EL (cell line): ENCODE measurements at regions not wholly inside any gene's neighbourhood (a gene's known extent, or its start where the extent isn't known, plus 50 kb on each side); places are given as distances from the start of the nearest gene placed in this dataset.

Experiments used
- DNase-seq: peaks from one replicate; pipeline ENCODE4 v3.0.0-alpha.2; 2016

DNA sequence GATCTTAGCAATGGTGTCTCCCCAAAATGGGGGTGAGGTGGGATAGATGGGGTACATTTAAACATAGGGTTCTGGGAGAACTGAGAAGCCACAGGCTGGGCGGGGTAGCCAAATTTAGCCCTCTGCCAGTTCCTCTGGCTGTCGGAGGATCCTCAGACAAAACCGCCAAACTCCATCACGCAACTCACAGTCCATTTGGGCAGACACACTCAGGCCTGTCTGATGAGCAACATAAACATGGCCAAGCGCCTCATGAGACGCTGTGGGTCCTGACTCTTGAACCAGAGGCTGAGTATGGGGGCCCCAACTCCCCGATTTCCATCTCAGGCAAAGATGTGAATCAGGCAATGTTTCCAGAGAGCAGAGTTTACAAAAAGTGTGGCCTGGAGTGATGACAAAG is 162.3 kb downstream of the FGF18 start:
- no peak for DNase-seq

DNA sequence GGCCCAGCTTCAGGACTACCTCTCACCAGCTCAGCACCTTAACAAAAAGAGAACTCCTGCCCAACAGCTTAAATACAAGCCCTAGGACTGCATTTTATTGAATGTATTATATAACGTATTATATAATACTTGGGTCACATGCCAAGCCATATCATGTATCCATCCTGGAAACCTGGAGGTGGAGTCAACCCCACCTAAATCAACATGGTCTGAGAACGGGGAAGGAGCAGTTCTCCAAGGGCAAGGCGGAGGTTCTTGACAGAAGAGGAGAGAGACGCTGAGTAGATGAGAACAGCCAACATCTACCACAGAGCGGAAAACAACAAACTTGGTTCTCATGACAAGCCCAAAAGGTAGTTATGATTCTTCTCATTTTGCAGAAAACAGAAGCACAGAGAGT is 163.4 kb downstream of the FGF18 start:
- no peak for DNase-seq

DNA sequence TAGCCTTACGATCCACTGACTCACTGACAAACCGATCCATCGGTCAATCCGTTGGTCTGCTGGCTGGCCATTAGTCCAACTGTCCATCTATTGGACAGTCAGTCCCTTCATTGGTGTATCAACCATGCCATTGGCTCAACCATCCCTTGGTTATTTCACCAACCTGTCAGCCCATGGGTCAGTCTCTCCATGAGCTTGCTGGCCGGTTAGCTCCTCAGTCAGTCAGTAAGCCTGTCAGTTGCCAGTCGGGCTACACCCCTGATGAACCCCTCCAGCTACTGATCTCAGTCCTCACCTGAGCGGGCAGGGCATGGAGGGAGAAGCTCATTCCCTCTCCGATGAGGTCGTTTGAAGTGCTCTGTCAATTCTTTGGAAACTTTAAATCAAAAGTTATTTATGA is 166.5 kb downstream of the FGF18 start:
- DNase-seq = no peak

DNA sequence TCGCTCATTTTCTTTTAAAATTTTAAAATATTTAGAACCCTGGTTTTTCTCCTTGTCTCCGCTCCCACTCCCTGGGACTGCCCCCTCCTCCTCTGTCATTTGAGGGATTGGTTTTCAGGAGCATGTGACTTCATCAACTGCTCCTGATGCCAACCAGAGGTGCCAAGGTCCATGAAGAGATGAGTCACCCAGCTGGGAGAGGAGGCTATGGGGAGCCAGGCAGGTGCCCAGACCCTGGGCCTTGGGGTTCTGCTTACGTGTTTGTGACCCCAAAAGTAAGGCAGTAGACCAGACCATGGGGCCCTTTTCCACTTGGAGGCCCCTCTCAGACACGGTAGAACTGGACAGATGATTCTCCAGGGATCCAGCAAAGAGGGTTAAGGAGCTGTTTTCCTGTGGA is 167.0 kb downstream of the FGF18 start:
- DNase-seq = no peak

DNA sequence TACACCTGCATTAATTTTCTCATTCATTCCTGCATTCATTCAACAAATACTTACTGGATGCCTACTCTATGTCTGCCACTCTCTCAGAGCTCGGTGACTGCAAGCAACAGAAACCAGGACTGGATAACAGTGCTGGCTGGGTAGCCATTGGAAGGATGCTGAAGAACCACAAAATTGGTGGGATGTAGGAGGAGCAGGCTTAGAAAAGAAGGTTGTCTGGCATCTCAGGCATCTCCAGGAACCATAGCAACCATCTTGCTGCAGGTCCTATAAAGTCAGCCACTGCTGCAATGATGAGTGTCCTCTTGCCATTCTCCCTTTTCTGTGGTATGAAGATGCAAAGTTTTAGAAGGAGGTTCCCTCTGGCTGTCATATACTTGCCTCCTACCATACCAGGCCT is 168.6 kb downstream of the FGF18 start:
- DNase-seq = no peak

DNA sequence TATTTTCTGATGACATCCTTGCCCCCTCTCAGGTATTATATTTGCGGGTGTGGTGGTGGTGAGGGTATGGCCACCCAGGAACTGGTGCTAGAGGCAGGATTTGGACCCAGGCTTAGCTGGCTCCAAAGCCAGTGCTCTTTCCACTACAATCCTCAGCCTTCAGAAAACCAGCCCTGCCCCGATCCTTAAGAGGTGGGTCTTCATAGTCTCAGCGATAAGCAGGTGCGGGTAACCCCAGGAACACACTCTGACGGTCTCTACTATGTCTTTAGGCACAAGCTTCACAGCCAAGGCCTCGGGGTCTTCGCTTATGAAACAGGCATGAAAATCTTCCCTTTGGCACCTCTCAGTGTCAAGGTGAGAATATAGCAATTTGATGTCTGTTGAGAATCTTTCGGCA is 169.3 kb downstream of the FGF18 start:
- DNase-seq = no peak

DNA sequence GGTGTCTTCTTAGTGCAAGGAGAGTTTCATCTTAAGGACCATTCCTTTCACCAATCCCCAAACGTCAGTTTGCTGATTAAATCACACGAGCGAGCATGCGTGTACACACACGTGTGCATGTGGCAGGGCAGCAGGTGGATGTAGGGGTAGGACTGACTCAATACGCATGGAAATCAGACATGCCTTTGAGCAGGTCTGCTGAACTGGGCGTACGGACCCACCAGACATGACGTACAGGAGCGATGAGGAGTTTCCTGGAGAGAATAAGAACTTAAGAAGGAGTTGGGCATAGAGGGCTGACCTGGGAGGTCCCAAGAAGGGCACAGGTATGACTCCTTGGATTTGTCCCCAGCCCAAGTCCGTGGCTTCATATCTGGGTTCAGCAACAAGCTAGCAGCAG is 170.0 kb downstream of the FGF18 start:
- DNase-seq = no peak

DNA sequence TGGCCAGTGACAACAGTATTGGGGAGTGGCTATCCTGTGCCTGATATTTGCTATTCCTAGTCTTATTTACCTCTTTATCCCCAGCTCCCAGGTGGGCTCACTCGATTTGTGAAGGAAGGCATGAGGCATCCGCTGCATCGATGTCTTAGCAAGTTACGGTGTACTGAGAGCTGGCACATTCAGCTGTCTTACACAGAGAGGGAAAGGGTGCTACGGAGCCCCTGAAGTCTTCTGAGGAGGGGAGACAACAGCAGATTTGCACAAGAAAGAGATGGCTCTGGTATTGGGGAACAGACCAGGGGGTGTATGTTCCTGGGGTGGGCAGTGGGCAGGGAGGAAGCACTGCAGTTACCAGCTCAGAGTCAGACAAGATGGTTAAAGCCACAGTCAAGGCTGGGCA is 172.6 kb downstream of the FGF18 start:
- DNase-seq = no peak

DNA sequence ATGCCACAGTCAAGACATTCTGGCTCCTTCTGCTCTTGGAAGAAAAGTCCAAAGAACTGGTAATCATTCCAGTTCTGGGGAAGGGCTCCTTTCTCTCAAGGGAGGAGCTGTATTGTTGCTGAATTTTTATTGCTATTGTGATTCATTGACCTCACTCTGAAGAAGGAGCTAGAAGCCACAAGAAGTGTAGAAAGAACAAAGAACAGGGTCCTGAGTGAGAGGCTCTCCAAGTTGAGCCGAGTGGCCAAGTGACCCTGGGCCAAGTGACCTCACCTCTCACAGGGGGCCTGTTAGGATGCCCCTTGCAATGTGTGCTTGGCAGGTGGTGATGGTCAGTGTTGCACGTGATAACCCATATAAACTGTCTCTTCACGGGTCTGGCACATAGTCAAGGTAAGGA is 173.3 kb downstream of the FGF18 start:
- DNase-seq = no peak

DNA sequence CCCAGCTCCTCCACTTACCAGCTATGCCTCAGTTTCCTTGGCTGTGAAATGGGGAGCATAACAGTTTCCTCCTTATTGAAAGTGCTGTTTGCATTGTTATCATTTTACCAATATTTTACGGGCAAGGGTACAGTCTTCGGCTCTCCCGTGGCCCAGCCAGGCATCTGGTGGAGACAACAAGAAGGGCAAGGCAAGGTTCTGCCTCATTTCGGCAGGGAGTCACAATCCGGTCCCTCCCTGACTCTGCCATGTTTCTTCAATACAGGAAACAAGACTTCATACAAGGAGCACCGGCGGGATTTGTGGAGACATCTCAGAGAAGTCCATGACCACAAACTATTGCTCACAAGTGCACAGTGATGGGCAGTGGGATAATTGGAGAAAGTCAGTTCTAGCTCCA is 174.0 kb downstream of the FGF18 start:
- DNase-seq = no peak

DNA sequence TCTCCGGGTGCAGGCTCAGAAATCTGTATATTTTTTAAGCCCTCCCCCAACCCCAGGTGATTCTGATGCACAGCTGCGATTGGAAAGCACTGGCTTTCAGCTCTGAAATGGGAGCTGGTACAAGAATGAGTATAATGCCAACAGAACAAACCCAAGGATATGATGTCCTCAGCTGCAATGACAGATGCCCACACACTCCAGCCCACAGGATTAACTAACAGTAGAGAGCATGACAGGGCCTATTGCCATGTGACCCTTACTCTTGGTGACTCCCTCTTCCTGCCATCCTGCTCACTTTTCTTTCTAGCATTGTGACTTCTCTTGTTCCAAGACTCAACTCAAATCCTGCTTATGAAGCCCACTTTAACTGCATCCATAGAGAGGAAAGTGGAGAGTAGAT is 174.5 kb downstream of the FGF18 start:
- DNase-seq = no peak

DNA sequence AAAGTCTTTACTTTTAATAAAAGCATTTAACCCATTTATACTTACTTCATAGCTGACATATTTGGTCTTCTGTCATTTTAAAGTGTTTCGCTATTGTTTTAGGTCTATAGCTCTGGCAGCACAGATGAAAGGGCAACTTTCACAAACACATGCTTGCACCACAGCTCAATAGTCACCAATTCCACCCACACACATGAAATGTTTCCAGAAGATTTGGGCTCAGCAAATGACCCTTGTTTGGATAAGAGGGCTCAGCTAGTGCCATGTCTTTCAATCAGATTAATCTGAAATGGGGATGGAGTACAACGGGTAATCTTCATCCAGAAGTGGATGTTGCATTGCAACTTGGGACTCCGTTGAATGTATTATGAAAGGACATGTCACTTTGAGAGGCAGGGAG is 176.0 kb downstream of the FGF18 start:
- DNase-seq = no peak

DNA sequence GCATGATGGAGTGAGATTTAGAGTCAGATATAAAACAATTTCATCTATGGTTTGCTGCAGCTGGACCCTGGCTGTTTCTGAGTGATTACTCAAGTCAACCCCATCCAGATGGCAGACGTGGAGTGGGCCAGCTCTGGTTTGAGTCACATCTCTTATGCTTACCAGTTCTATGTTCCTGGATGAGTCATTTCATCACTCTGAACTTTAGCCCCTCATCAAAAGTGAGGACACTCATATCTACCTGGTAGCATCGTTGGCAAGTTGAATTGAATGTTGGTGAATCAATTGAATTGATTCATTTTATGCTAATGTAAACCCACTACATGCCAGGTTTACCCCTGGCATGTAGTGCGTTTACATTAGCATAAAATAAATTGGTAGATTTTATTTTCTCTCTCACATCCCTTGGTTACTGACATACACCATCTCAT is 176.4 kb downstream of the FGF18 start:
- peak; percentile 87 for DNase-seq

DNA sequence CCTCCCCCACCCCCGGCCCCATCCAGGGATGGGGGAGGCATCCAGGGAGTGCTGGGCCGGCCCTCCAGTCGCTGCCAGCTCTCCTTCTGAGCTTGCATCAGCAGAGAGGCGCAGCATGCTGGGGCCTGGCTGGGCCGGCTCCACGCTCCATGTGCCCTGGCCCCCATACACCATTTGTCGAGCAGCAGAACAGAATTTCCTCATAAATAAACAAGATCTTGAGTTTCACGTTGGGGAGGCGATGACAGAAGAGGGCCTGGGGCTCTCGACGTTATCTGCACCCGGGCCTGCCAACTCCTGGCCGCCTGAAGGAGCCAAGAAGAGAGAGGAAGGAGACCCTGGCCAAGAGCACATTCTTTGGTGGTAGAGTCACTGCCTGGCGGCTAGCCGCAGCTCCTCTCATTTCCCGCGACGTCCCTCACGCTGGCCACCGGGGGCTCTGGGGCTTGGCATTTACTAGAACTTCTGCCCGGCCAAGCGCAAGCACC is 177.0 kb downstream of the FGF18 start:
- DNase-seq = peak; percentile 97

DNA sequence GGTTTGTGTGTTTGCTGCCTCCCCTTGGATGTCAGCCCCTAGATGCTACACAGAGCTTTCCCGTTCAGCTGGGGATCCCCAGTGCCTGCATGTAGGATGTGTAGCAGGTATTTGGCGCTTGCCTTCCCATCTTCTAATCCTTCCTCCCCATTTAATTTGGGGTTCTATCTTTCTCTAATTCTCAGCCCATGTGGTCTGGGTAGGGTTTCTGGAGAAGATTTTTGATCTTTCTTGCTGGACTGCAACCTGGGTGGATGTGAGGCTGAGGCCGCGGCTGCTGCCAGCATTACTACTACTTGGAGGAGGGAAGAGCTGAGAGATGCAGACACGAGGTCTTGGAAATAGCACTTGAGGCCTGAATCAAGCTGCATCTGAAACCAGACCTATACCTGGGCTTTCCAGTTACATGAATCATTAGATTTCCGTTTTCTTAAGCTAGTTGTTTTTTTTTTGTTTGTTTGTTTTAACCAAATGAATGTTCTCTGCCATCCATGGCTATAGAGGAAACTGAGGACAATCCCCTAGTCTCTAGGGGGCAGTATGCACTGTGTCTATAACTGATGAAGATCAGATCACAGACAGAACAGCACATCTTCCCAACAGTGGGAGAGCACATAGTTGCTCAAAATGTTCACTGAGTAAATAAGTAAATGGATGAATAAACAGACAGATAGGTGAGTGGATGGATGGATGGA is 178.6 kb downstream of the FGF18 start:
- no peak for DNase-seq

DNA sequence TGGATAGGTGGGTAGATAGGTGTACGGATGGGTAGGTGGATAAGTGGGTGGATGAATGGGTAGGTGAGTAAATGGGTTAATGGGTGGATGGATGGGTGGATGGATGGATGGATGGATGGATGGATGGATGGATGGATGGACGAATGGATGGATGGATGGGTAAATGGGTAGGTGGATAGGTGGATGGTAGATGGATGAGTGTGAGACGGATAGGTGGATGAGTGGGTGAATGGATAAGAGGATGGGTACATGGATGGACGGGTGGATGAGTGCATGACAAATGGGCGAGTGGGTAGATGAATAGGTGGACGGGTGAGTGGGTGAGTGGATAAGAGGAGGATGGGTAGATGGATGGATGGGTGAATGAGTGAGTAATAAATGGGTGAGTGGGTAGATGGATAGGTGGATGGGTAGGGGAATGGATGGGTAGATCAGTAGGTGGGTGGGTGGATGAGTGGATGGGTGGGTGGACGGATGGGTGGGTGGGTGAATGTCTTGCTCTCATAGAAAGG is 179.2 kb downstream of the FGF18 start:
- DNase-seq = no peak

DNA sequence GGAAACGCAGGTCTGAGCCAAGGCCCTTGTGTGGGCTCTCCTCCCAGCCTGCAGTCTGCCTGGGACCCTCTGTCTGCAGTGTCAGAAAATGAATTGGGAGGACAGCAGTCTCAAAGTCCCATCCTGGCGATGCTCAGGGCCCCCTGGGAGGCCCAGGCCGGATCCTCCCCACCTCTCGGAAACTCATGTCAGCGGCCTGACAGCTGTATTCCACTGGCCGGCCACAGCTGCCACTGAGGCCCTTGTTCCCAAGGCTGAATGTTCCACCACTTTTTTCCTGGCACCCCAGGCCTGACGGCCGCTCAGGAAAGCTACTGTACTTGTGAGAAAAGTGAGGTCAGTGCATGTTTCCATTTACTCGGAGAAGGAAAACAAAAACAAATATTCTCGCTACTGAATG is 180.0 kb downstream of the FGF18 start:
- DNase-seq = no peak

DNA sequence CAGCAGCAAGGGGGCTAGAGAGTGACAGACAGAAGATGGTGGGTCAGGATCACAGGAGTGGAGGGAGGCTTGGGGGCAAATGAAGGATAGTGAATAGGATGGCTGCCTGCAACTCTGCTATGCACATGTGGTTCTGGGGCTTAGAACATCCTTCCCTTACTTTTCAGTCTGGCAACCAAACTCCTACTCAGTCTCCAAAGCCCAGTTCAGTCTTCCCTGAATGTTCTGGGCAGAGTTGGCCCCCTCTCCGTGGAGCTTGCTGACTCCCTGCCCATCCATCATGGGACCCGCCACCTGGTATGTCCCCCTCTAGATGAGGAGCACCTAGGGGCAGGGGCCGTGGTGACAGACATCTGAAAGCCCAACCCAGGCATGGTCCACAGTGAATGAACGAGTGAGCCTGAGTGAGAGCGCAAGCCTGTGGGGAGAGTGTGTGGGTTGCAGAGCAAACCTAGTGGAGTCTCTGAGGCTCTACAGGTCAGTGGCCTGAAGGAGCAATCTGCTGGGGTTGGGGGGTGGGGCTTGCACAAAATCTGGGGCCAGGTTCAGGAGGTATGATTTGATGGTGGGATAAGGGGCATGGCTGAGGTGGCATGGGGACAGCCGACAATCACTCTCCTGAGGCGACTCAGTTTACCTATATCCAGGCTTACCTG is 180.6 kb downstream of the FGF18 start:
- no peak for DNase-seq

DNA sequence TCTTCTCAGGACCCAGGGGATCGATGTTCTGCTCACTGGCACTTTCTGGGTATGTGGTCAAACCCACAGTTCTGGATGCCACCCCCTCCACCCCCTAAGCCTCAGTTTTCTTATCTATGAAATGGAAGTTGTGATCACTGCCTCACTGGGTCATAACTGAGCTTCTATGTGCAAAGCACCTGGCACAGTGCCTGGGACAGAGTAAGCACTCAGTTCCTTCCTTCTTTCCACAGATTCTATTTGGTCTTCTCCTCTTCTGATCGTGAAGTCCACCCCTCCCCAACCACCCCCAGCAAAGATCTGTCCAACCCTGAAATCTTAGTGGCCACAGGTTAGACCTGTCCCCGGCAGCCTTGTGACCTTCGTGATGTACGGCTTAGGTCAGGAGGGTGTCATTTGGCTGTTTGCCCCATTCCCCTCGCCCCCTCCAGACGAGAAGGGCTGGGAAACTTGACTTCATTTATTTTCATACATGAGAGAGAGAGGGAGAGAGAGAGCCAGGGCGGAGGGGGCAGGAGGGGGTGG is 181.4 kb downstream of the FGF18 start:
- no peak for DNase-seq

DNA sequence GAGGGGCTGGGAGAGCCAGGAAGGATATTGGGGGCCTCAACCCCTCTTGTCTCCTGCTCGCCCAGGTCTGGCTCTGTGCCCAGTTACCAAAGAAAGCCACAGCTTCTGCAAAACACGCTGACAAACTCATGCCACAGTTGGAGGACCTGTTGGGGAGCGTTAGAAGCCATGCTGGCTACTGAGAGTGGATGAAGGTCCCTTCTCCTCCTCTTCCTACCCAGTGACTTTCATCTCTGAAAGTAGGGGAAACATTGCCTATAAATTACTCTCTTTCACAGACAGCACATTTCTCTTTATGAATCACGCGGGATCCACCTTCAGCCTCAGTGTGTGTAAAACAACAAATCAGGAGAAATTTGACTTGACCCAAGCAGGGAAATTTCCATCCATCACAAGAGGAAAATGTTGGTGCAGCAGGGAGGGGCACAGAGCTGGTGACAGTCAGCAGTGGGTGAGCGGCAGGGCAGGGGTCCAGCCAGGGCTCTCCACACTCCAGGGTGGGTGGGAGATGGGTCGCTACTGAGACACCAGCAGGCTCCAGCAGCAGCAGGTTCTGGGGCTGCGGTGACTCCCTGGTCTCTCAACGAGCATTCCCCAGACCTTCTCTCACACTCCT is 181.9 kb downstream of the FGF18 start:
- DNase-seq = no peak

DNA sequence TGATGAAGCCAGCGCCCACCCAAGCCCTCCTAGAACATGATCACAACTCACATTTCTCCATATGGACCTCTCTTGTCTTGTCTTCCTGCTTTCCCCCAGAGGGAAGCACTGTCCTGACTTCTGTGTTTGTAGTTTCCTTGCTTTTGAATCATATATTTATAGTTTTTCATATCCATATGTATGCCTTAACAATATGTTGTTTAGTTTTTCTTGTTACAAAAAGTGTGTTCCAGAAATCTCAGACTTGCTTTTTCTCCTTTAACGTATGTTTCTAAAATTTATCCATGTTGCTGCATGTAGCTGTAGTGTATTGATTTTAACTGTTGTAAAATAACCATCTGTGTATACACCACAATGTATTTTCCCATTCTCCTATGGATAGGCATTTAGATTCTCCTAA is 182.0 kb upstream of the SMIM23 start:
- DNase-seq = no peak

DNA sequence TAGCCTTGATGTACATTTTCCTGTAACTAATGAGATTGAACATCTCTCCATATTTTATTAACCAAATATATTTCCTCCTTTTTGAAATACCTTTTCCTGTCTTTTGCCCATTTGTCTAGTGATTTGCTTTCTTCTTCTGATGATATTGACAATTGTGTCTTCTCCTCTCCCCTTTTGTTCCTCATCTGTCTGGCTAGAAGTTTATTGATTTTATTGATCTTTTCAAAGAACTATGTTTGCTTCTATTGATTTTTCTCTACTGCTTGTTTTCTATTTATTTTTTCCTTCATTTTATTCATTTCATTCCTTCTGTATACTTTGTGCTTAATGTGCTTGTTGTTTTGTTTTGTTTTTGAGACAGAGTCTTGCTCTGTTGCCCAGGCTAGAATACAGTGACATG is 181.4 kb upstream of the SMIM23 start:
- no peak for DNase-seq

DNA sequence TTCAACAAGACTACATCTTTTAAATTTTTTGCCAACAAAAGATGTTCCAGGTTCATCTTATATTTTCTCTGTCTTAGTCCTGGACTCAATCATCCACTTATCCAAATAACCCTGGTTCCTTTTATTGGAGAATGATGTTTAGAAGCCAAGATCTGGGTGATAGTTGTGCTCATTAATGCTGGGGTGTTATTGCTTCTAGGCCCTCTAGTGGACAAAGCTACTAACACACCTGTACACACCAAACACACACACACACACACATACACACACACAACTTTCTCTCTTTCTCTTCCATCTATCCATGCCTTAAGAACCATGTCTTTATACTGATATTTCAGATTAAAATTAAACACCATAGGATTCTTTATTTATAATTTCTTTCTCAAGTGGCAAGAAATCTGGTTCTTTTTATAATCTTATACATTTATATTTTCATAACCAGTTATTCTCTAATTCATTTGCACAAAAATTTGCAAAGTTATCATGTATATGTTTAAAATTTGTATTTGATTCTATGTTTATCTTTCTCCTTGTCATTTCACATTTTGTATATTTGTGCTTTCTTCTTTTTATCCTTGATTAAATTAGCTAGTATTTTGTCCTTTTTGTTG is 179.1 kb upstream of the SMIM23 start:
- no peak for DNase-seq

DNA sequence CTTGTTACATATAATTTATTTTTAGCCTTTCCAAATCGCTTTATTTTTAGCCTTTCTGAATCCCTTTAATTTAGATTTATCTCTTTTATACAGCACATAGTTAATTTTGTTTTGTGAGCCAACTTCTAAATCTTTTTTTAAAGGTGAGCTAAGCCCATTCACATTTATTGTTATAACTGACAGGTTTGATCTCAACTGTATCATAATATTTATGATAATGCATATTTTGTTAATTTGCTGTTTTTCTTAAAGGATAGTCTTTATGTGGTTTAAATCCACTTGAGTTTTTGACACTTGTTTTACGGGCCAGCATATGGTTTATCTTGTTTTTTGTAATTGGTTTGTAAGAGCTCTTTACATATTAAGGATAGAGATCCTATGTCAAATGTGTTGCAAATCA is 177.8 kb upstream of the SMIM23 start:
- DNase-seq = no peak
